WTC11 (cell line): ENCODE measurements at regions not wholly inside any gene's neighbourhood (a gene's known extent, or its start where the extent isn't known, plus 50 kb on each side); places are given as distances from the start of the nearest gene placed in this dataset.

Experiments used
- CREM ChIP-seq: sonication (generic); formaldehyde crosslinking; IDR thresholded peaks from 2 replicates; pipeline ENCODE4 v1.8.1; 2022; ENCODE audit warnings: mild to moderate bottlenecking, missing genetic modification reagents, moderate library complexity
- ESRRA ChIP-seq: sonication (generic); formaldehyde crosslinking; IDR thresholded peaks from 2 replicates; pipeline ENCODE4 v1.8.1; 2022; ENCODE audit warnings: mild to moderate bottlenecking, missing genetic modification reagents, borderline replicate concordance
- ETV6 ChIP-seq: sonication (generic); formaldehyde crosslinking; IDR thresholded peaks from 2 replicates; pipeline ENCODE4 v1.8.1; 2022; ENCODE audit warnings: mild to moderate bottlenecking, missing genetic modification reagents
- FOXJ3 ChIP-seq: sonication (generic); formaldehyde crosslinking; IDR thresholded peaks from 2 replicates; pipeline ENCODE4 v1.9.0; 2021; ENCODE audit warnings: missing genetic modification reagents, mild to moderate bottlenecking, borderline replicate concordance
- HMGA2 ChIP-seq: fragments of 250-450 bp; sonication (Bioruptor Pico); IDR thresholded peaks from 2 replicates; pipeline ENCODE4 v1.4.0; 2021; ENCODE audit warnings: mild to moderate bottlenecking, moderate library complexity
- HMGXB4 ChIP-seq: sonication (generic); formaldehyde crosslinking; IDR thresholded peaks from 2 replicates; pipeline ENCODE4 v1.8.1; 2023; ENCODE audit warnings: mild to moderate bottlenecking, moderate library complexity, missing genetic modification reagents
- TF ChIP-seq, protein P1 (sequence below): fragments of 200-600 bp; IDR thresholded peaks from 2 replicates; pipeline ENCODE4 v1.8.0; 2022; ENCODE audit warnings: antibody characterized with exemption
- TF ChIP-seq, protein P2 (sequence below): sonication (generic); formaldehyde crosslinking; conservative IDR thresholded peaks from 2 replicates; pipeline ENCODE4 v1.8.1; 2022; ENCODE audit warnings: mild to moderate bottlenecking, missing genetic modification reagents
- TF ChIP-seq, protein P3 (sequence below): sonication (generic); formaldehyde crosslinking; IDR thresholded peaks from 2 replicates; pipeline ENCODE4 v1.8.1; 2022; ENCODE audit warnings: low read depth, missing genetic modification reagents, borderline replicate concordance
- TF ChIP-seq, protein P4 (sequence below): fragments of 250-450 bp; sonication (Bioruptor Pico); IDR thresholded peaks from 2 replicates; pipeline ENCODE4 v1.9.0; 2021; ENCODE audit warnings: mild to moderate bottlenecking

DNA sequence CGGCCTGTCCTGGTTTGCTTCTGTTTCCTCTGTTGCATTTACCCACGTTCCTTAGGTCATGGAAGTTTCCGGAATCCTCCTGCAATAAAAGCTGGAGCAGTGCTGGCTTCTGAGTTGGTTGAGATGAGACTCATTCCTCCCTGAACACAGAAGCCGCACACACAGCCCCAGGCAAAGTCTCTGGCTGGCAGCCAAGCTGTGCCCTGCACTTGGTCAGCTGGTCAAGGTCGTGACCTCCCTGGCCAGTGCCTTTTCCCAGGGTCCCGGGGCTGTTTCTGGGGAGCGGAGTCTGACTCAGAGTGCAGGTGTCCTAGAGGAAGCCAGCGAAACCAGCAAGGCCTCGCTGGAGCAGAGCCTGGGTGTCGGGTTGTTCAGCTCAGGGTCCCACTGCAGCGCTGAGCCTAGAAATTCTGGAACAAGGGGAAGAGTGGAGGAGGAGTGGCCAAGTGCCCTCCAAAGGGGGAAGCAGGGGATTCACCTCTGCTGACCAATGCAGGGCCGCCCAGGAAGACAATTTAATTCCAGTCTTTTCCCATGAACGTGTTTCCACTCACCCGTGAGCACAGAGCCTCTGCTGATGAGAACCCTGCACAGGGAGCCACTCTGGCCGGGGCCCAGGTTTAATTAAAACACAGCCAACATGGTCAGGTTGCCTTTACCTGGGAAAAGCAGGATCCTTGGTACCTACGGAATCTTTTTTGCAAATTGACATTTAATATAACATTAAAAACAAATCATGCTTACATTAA lies 245.5 kb upstream of the PPP2R2D start:
- TF ChIP-seq ESRRA (no peak), HMGXB4 (CRISPR knock-in tag) (no peak), FOXJ3 (no peak), HMGA2 (no peak), ETV6 (CRISPR knock-in tag) (no peak), CREM (CRISPR knock-in tag) (no peak)
- TF ChIP-seq, protein P1, sequence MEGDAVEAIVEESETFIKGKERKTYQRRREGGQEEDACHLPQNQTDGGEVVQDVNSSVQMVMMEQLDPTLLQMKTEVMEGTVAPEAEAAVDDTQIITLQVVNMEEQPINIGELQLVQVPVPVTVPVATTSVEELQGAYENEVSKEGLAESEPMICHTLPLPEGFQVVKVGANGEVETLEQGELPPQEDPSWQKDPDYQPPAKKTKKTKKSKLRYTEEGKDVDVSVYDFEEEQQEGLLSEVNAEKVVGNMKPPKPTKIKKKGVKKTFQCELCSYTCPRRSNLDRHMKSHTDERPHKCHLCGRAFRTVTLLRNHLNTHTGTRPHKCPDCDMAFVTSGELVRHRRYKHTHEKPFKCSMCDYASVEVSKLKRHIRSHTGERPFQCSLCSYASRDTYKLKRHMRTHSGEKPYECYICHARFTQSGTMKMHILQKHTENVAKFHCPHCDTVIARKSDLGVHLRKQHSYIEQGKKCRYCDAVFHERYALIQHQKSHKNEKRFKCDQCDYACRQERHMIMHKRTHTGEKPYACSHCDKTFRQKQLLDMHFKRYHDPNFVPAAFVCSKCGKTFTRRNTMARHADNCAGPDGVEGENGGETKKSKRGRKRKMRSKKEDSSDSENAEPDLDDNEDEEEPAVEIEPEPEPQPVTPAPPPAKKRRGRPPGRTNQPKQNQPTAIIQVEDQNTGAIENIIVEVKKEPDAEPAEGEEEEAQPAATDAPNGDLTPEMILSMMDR = no peak
- TF ChIP-seq, protein P2, sequence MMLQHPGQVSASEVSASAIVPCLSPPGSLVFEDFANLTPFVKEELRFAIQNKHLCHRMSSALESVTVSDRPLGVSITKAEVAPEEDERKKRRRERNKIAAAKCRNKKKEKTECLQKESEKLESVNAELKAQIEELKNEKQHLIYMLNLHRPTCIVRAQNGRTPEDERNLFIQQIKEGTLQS = no peak
- TF ChIP-seq, protein P3, sequence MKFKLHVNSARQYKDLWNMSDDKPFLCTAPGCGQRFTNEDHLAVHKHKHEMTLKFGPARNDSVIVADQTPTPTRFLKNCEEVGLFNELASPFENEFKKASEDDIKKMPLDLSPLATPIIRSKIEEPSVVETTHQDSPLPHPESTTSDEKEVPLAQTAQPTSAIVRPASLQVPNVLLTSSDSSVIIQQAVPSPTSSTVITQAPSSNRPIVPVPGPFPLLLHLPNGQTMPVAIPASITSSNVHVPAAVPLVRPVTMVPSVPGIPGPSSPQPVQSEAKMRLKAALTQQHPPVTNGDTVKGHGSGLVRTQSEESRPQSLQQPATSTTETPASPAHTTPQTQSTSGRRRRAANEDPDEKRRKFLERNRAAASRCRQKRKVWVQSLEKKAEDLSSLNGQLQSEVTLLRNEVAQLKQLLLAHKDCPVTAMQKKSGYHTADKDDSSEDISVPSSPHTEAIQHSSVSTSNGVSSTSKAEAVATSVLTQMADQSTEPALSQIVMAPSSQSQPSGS (CRISPR knock-in tag) = no peak
- TF ChIP-seq, protein P4, sequence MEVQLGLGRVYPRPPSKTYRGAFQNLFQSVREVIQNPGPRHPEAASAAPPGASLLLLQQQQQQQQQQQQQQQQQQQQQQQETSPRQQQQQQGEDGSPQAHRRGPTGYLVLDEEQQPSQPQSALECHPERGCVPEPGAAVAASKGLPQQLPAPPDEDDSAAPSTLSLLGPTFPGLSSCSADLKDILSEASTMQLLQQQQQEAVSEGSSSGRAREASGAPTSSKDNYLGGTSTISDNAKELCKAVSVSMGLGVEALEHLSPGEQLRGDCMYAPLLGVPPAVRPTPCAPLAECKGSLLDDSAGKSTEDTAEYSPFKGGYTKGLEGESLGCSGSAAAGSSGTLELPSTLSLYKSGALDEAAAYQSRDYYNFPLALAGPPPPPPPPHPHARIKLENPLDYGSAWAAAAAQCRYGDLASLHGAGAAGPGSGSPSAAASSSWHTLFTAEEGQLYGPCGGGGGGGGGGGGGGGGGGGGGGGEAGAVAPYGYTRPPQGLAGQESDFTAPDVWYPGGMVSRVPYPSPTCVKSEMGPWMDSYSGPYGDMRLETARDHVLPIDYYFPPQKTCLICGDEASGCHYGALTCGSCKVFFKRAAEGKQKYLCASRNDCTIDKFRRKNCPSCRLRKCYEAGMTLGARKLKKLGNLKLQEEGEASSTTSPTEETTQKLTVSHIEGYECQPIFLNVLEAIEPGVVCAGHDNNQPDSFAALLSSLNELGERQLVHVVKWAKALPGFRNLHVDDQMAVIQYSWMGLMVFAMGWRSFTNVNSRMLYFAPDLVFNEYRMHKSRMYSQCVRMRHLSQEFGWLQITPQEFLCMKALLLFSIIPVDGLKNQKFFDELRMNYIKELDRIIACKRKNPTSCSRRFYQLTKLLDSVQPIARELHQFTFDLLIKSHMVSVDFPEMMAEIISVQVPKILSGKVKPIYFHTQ (CRISPR knock-in tag) = no peak
